IMR-90 (cell line): ENCODE measurements at regions not wholly inside any gene's neighbourhood (a gene's known extent, or its start where the extent isn't known, plus 50 kb on each side); places are given as distances from the start of the nearest gene placed in this dataset.
A peak's percentile ranks its signal among the peaks of the same experiment; 100 is the strongest.

ENCODE experiments used
- ATAC-seq: fragments of 200-7000 bp; cut with Tn5 transposase; 2 replicates; pipeline ENCODE4 v1.9.1; 2020; ENCODE audit warnings: low read depth, mild to moderate bottlenecking, moderate library complexity
- BruUV-seq: library from RNA; stranded (reverse); fragments of 400-500 nt; replicated peaks from 2 replicates; lab custom pipeline; 2021; lab: Mats Ljungman, UMichigan
- CTCF ChIA-PET: fragments of 300-600 bp; formaldehyde crosslinking; extraction: SDS; loops from one replicate; lab custom pipeline; 2021; ENCODE audit warnings: antibody characterized with exemption; lab: Yijun Ruan, JAX
- POLR2A ChIA-PET: fragments of 300-600 bp; sonication (Branson Sonifier 250); formaldehyde crosslinking; loops from one replicate; lab custom pipeline; 2022; ENCODE audit warnings: antibody characterized with exemption; ENCODE audit not compliant: unreplicated experiment; lab: Charles Lee
- DNase-seq: peaks from one replicate; pipeline ENCODE4 v3.0.0; 2013
- H2AFZ ChIP-seq: replicated peaks from 2 replicates; pipeline ENCODE3; 2013; ENCODE audit warnings: low read length, mild to moderate bottlenecking; ENCODE audit not compliant: poor library complexity
- H2AK5ac ChIP-seq: 2 replicates; pipeline ENCODE4 v1.6.1; 2013; ENCODE audit warnings: low read depth, low read length, inconsistent platforms
- H2AK9ac ChIP-seq: replicated peaks from 2 replicates; pipeline ENCODE3; 2013; ENCODE audit warnings: mild to moderate bottlenecking, low read depth, low read length, moderate library complexity; ENCODE audit not compliant: poor library complexity
- H2BK120ac ChIP-seq: 2 replicates; pipeline ENCODE4 v1.6.1; 2013; ENCODE audit warnings: low read depth, low read length, inconsistent platforms
- H2BK15ac ChIP-seq: 3 replicates; pipeline ENCODE4 v1.6.1; 2013; ENCODE audit warnings: low read depth, low read length, inconsistent platforms
- H2BK20ac ChIP-seq: 2 replicates; pipeline ENCODE4 v1.6.1; 2013; ENCODE audit warnings: low read depth, mild to moderate bottlenecking, inconsistent platforms, low read length, moderate library complexity
- H2BK5ac ChIP-seq: 2 replicates; pipeline ENCODE4 v1.6.1; 2013; ENCODE audit warnings: mild to moderate bottlenecking, low read depth, low read length, inconsistent platforms; ENCODE audit not compliant: poor library complexity, severe bottlenecking
- H3K14ac ChIP-seq: replicated peaks from 2 replicates; pipeline ENCODE4 v1.6.1; 2013; ENCODE audit warnings: low read depth, low read length, inconsistent platforms
- H3K18ac ChIP-seq: 2 replicates; pipeline ENCODE4 v1.6.1; 2013; ENCODE audit warnings: low read depth, low read length, control low read depth
- H3K23ac ChIP-seq: 2 replicates; pipeline ENCODE4 v1.6.1; 2013; ENCODE audit warnings: low read depth, low read length, inconsistent platforms
- H3K27ac ChIP-seq: 2 replicates; pipeline ENCODE4 v1.5.1; 2013; ENCODE audit warnings: mild to moderate bottlenecking, control low read depth, low read length; ENCODE audit not compliant: insufficient read depth
- H3K27me3 ChIP-seq: 2 replicates; pipeline ENCODE4 v1.6.1; 2013; ENCODE audit warnings: low read length; ENCODE audit not compliant: control insufficient read depth, insufficient read depth
- H3K36me3 ChIP-seq: 2 replicates; pipeline ENCODE4 v1.6.1; 2013; ENCODE audit warnings: low read length, mixed read lengths; ENCODE audit not compliant: control insufficient read depth, insufficient read depth
- H3K4ac ChIP-seq: 2 replicates; pipeline ENCODE4 v1.6.1; 2013; ENCODE audit warnings: low read depth, low read length, inconsistent platforms
- H3K4me1 ChIP-seq: 2 replicates; pipeline ENCODE4 v1.6.1; 2013; ENCODE audit warnings: low read length, mixed read lengths; ENCODE audit not compliant: control insufficient read depth, insufficient read depth
- H3K4me2 ChIP-seq: 2 replicates; pipeline ENCODE4 v1.6.1; 2013; ENCODE audit warnings: low read depth, mild to moderate bottlenecking, control low read depth, low read length, moderate library complexity
- H3K4me3 ChIP-seq: 2 replicates; pipeline ENCODE4 v1.5.1; 2013; ENCODE audit warnings: low read depth, mild to moderate bottlenecking, control low read depth, low read length, moderate library complexity; ENCODE audit not compliant: insufficient read depth
- H3K56ac ChIP-seq: 2 replicates; pipeline ENCODE4 v1.6.1; 2013; ENCODE audit warnings: low read length, inconsistent platforms; ENCODE audit not compliant: insufficient read depth; ENCODE audit errors: extremely low read depth
- H3K79me1 ChIP-seq, 2 experiments: 2 replicates each; pipeline ENCODE4 v1.6.1; 2013; ENCODE audit warnings: low read length in 2 of 2, inconsistent platforms in 1 of 2, low read depth in 1 of 2
- H3K9ac ChIP-seq: 2 replicates; pipeline ENCODE4 v1.6.1; 2013; ENCODE audit warnings: low read depth, low read length, control low read depth
- H3K9me1 ChIP-seq: 2 replicates; pipeline ENCODE4 v1.6.1; 2013; ENCODE audit warnings: low read length, inconsistent platforms; ENCODE audit not compliant: insufficient read depth
- H3K9me3 ChIP-seq: 2 replicates; pipeline ENCODE4 v1.6.1; 2013; ENCODE audit warnings: low read length; ENCODE audit not compliant: control insufficient read depth, insufficient read depth
- H4K20me1 ChIP-seq: 2 replicates; pipeline ENCODE4 v1.6.1; 2013; ENCODE audit warnings: low read length, inconsistent platforms; ENCODE audit not compliant: insufficient read depth
- H4K5ac ChIP-seq: 2 replicates; pipeline ENCODE4 v1.6.1; 2013; ENCODE audit warnings: mild to moderate bottlenecking, low read depth, low read length, control low read depth
- H4K8ac ChIP-seq, 2 experiments: 2 replicates each; pipeline ENCODE4 v1.6.1; 2013; ENCODE audit warnings: low read depth in 2 of 2, low read length in 2 of 2, control low read depth in 1 of 2, inconsistent platforms in 1 of 2
- H4K91ac ChIP-seq: 2 replicates; pipeline ENCODE4 v1.6.1; 2013; ENCODE audit warnings: low read depth, low read length, inconsistent platforms; ENCODE audit not compliant: insufficient read depth
- BHLHE40 ChIP-seq: fragments of 150-350 bp; IDR thresholded peaks from 2 replicates; pipeline ENCODE4 v1.6.1; 2016; ENCODE audit warnings: mild to moderate bottlenecking, low read depth, low read length
- CEBPB ChIP-seq: IDR thresholded peaks from 2 replicates; pipeline ENCODE4 v1.6.1; 2012; ENCODE audit warnings: low read depth, low read length, improper control_type of control experiment
- CHD1 ChIP-seq: IDR thresholded peaks from 2 replicates; pipeline ENCODE4 v1.6.1; 2012; ENCODE audit warnings: low read depth, low read length, improper control_type of control experiment
- FOS ChIP-seq: fragments of 150-350 bp; IDR thresholded peaks from 2 replicates; pipeline ENCODE4 v1.6.1; 2016; ENCODE audit warnings: low read depth, low read length
- MAFK ChIP-seq: IDR thresholded peaks from 2 replicates; pipeline ENCODE4 v1.6.1; 2012; ENCODE audit warnings: low read depth, low read length, improper control_type of control experiment
- MAZ ChIP-seq: IDR thresholded peaks from 2 replicates; pipeline ENCODE4 v1.6.1; 2012; ENCODE audit warnings: low read depth, mild to moderate bottlenecking, low read length, improper control_type of control experiment, moderate library complexity, borderline replicate concordance
- MXI1 ChIP-seq: IDR thresholded peaks from 2 replicates; pipeline ENCODE4 v1.6.1; 2012; ENCODE audit warnings: low read depth, mild to moderate bottlenecking, low read length, moderate library complexity, borderline replicate concordance
- NFE2L2 ChIP-seq: fragments of 150-350 bp; IDR thresholded peaks from 2 replicates; pipeline ENCODE4 v1.6.1; 2016; ENCODE audit warnings: low read depth, mild to moderate bottlenecking, low read length
- POLR2A ChIP-seq: IDR thresholded peaks from 2 replicates; pipeline ENCODE4 v1.6.1; 2012; ENCODE audit warnings: mild to moderate bottlenecking, low read depth, low read length
- RAD21 ChIP-seq: IDR thresholded peaks from 2 replicates; pipeline ENCODE4 v1.6.1; 2012; ENCODE audit warnings: low read length, improper control_type of control experiment
- RCOR1 ChIP-seq: IDR thresholded peaks from 2 replicates; pipeline ENCODE4 v1.6.1; 2012; ENCODE audit warnings: mild to moderate bottlenecking, low read length, improper control_type of control experiment; ENCODE audit not compliant: insufficient replicate concordance
- RFX5 ChIP-seq: IDR thresholded peaks from 2 replicates; pipeline ENCODE4 v1.8.0; 2012; ENCODE audit warnings: low read depth, mild to moderate bottlenecking, low read length, moderate library complexity
- SMC3 ChIP-seq: fragments of 150-350 bp; IDR thresholded peaks from 2 replicates; pipeline ENCODE4 v1.6.1; 2016; ENCODE audit warnings: low read depth, mild to moderate bottlenecking, antibody characterized with exemption, low read length, moderate library complexity
- WGBS, 2 experiments: methylation state at CpG; one replicate each; pipeline versions ENCODE4 v1.1.5 to v1.1.7; 2013; ENCODE audit warnings: missing lambda C conversion rate in 2 of 2; ENCODE audit not compliant: insufficient read length in 1 of 2; ENCODE audit errors: extremely low coverage in 2 of 2; 5-methylcytosine and 5-hydroxymethylcytosine counted together
- dilution Hi-C: fragments of 300-500 bp; cut with HindIII; formaldehyde crosslinking; loops from one replicate; pipeline ENCODE4 v1.14.3; 2018; ENCODE audit warnings: low sequenced_read_pairs; ENCODE audit not compliant: unreplicated experiment
- in situ Hi-C: fragments of 300-500 bp; cut with MboI; formaldehyde crosslinking; loops from 3 replicates; pipeline ENCODE4 v1.14.3; 2019; ENCODE audit warnings: low sequenced_read_pairs, inconsistent platforms, mixed read lengths
- intact Hi-C: fragments of 100-400 bp; cut with micrococcal nuclease; formaldehyde crosslinking; loops from 2 replicates; pipeline ENCODE4 v1.10.0; 2022
- TF ChIP-seq, protein P1 (sequence below): fragments of 150-350 bp; IDR thresholded peaks from 2 replicates; pipeline ENCODE4 v1.6.1; 2017; ENCODE audit warnings: mild to moderate bottlenecking, antibody characterized with exemption, low read length, low read depth
- TF ChIP-seq, protein P2 (sequence below): fragments of 150-350 bp; IDR thresholded peaks from 2 replicates; pipeline ENCODE4 v1.6.1; 2016; ENCODE audit warnings: low read depth, mild to moderate bottlenecking, low read length, moderate library complexity, borderline replicate concordance
- TF ChIP-seq, protein P3 (sequence below): conservative IDR thresholded peaks from 2 replicates; pipeline ENCODE4 v1.5.1; 2012; ENCODE audit warnings: mild to moderate bottlenecking, low read depth, low read length, improper control_type of control experiment

DNA sequence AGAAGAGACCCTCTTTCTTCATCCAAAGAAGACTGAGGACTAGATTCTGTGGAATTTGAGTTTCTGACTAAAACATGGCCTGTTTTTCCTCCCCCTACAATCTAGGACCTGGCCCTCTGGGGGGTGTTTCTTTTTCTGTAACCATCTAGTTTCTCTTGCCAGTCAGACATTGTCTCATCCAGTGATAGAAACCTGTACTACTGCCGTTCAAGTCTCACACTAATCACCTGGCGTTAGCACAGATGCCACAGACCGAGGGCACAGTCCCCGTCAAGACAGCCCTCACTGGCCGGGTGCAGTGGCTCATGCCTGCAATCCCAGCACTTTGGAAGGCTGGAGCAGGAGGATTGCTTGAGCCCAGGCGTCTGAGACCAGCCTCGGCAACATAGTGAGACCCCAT lies 126.9 kb upstream of the NDUFV2 start:
- H2BK120ac ChIP-seq = peak overlapping the region; percentile 24; the same call in 1 of the 2 replicates

More for the DNA sequence above, 126.9 kb upstream of the NDUFV2 start:
- CTCF ChIA-PET = no interaction called here
- Histone ChIP-seq H3K9ac (no peak overlapping the region), H3K18ac (no peak overlapping the region), H3K23ac (no peak overlapping the region), H2BK15ac (no peak overlapping the region), H3K27ac (no peak overlapping the region), H4K5ac (no peak overlapping the region), H4K20me1 (no peaks in the 10 kb centered on the region), H2AK5ac (no peak overlapping the region), H3K27me3 (no peaks in the 10 kb centered on the region), H3K56ac (no peak overlapping the region), H3K4ac (no peak overlapping the region), H2BK20ac (no peak overlapping the region; the same call in 1 of the 2 replicates), H3K14ac (no peak overlapping the region), H4K8ac (no peak overlapping the region), H4K91ac (no peak overlapping the region), H3K79me1 (no peaks in the 10 kb centered on the region), H3K4me1 (peaks cover 2% of the 10 kb centered on the region; the same call in 1 of the 2 replicates), H2AFZ (no peak overlapping the region), H3K36me3 (no peaks in the 10 kb centered on the region), H3K4me3 (no peak overlapping the region), H3K9me1 (peaks cover 7% of the 10 kb centered on the region; the same call in 1 of the 2 replicates), H3K4me2 (no peak overlapping the region), H3K9me3 (peaks cover 2% of the 10 kb centered on the region; the same call in 1 of the 2 replicates), H2AK9ac (no peak overlapping the region), H2BK5ac (no peak overlapping the region)
- DNase-seq (no peak), ATAC-seq (no peak)
- TF ChIP-seq RFX5 (no peak), MXI1 (no peak), RAD21 (no peak), BHLHE40 (no peak), POLR2A (no peak), MAZ (no peak), CHD1 (no peak), CEBPB (no peak), NFE2L2 (no peak), SMC3 (no peak), RCOR1 (no peak), MAFK (no peak), FOS (no peak)
- TF ChIP-seq, protein P1, sequence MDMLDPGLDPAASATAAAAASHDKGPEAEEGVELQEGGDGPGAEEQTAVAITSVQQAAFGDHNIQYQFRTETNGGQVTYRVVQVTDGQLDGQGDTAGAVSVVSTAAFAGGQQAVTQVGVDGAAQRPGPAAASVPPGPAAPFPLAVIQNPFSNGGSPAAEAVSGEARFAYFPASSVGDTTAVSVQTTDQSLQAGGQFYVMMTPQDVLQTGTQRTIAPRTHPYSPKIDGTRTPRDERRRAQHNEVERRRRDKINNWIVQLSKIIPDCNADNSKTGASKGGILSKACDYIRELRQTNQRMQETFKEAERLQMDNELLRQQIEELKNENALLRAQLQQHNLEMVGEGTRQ = no peak
- TF ChIP-seq, protein P2, sequence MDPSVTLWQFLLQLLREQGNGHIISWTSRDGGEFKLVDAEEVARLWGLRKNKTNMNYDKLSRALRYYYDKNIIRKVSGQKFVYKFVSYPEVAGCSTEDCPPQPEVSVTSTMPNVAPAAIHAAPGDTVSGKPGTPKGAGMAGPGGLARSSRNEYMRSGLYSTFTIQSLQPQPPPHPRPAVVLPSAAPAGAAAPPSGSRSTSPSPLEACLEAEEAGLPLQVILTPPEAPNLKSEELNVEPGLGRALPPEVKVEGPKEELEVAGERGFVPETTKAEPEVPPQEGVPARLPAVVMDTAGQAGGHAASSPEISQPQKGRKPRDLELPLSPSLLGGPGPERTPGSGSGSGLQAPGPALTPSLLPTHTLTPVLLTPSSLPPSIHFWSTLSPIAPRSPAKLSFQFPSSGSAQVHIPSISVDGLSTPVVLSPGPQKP = no peak
- TF ChIP-seq, protein P3, sequence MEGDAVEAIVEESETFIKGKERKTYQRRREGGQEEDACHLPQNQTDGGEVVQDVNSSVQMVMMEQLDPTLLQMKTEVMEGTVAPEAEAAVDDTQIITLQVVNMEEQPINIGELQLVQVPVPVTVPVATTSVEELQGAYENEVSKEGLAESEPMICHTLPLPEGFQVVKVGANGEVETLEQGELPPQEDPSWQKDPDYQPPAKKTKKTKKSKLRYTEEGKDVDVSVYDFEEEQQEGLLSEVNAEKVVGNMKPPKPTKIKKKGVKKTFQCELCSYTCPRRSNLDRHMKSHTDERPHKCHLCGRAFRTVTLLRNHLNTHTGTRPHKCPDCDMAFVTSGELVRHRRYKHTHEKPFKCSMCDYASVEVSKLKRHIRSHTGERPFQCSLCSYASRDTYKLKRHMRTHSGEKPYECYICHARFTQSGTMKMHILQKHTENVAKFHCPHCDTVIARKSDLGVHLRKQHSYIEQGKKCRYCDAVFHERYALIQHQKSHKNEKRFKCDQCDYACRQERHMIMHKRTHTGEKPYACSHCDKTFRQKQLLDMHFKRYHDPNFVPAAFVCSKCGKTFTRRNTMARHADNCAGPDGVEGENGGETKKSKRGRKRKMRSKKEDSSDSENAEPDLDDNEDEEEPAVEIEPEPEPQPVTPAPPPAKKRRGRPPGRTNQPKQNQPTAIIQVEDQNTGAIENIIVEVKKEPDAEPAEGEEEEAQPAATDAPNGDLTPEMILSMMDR = no peak
- in situ Hi-C loops = no loop called here
- POLR2A ChIA-PET = no interaction called here
- dilution Hi-C loops = loop anchor here (25.0 kb wide), 1 partner anchor 288 kb away; no protein-coding TSS in a partner anchor
- 100% methylated on average over 2 of the region's 7 CpGs; no CpG with 5 or more reads in 1 of the 2 experiments for WGBS, 2 experiments
- intact Hi-C loops = no loop called here
- BruUV-seq = no TSS peak
